ENCODE measurements at regions not wholly inside any gene's neighbourhood (a gene's known extent, or its start where the extent isn't known, plus 50 kb on each side); places are given as distances from the start of the nearest gene placed in this dataset.
"Not testable (repeated sequence)": the region's sequence is repeated elsewhere in the genome, so short reads cannot be mapped to it uniquely, and the experiment has no call there.

- no peak for DNase-seq (ENCODE audit: low read depth)
- TF ChIP-seq CTCF (conservative IDR thresholded peaks at IDR 0.05; ENCODE audit: low read depth, low read length), result no peak
- no peak overlapping the region for H3K4me3 ChIP-seq (ENCODE audit: low read depth, low read length)
Observed at GRCh38 chr20:1800180-1800579, 95.0 kb upstream of the SIRPA start.

GRCh38 chr20:1799746-1800145 is 95.5 kb upstream of the SIRPA start:
- not testable (repeated sequence) for H3K4me3 ChIP-seq (ENCODE audit: low read depth, low read length); DNase-seq (ENCODE audit: low read depth)

GRCh38 chr20:1798982-1799381 is 96.2 kb upstream of the SIRPA start:
- no peak for DNase-seq (ENCODE audit: low read depth)
- no peak for TF ChIP-seq CTCF (conservative IDR thresholded peaks at IDR 0.05; ENCODE audit: low read depth, low read length)
- no peak overlapping the region for H3K4me3 ChIP-seq (ENCODE audit: low read depth, low read length)

DNA sequence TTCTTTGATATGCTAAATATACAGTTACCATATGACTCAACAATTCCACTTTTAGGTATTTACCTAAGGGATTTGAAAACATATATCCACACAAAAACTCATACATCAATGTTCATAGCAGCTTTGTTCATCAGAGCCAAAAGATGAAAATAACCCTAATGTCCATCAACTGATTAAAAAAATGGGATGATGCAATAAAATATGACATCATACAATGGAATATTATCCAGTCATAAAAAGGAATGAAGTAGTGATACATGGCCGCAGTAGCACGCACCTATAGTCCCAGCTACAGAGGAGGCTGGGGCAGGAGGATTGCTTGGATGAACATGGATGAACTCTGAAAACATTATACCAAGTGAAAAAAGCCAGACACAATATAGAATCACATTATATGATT is 101.4 kb upstream of the SIRPA start:
- no peak for TF ChIP-seq CTCF (conservative IDR thresholded peaks at IDR 0.05; ENCODE audit: low read depth, low read length)
- no peak overlapping the region for H3K4me3 ChIP-seq (ENCODE audit: low read depth, low read length)
- DNase-seq (ENCODE audit: low read depth), result no peak

DNA sequence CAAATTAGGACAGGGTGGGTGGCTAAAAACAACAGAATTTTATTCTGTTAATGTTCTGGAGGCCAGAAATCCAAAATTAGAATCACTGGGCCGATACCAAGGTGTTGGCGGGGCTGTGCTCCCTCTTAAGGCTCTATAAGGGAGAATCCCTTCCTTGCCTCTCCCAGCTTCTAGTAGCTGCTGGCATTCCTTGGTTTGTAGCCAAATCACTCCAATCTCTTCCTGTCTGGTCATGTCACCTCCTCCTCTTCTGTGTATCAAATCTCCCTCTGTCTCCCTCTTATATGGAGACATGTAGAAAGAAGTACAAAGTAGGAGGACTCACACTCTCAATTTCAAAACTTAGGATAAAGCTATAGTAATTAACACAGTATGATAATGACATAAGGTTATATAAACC is 102.9 kb upstream of the SIRPA start:
- H3K4me3 ChIP-seq (ENCODE audit: low read depth, low read length), result no peak overlapping the region
- no peak for TF ChIP-seq CTCF (conservative IDR thresholded peaks at IDR 0.05; ENCODE audit: low read depth, low read length)
- no peak for DNase-seq (ENCODE audit: low read depth)

DNA sequence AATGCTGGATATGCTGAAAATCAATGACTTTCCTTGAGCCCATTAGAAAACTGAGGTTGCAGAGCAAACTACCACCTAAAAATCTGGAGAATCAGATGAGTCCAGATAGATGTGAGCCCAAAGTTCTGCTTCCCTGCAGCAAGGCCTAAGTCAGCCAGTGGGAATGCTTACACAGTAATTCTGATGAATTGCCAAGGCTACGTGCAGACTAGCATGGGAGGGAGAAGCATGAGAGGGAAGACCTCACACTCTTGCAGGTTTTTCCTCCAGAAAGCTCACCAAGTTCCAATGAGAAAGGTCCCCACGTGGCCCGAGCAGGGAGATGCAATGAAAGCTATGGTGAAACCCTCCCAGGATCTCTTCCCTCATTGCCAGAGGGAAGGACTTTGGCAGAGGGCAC is 104.8 kb upstream of the SIRPA start:
- H3K4me3 ChIP-seq (ENCODE audit: low read depth, low read length), result no peak overlapping the region
- no peak for TF ChIP-seq CTCF (conservative IDR thresholded peaks at IDR 0.05; ENCODE audit: low read depth, low read length)
- DNase-seq (ENCODE audit: low read depth), result no peak

DNA sequence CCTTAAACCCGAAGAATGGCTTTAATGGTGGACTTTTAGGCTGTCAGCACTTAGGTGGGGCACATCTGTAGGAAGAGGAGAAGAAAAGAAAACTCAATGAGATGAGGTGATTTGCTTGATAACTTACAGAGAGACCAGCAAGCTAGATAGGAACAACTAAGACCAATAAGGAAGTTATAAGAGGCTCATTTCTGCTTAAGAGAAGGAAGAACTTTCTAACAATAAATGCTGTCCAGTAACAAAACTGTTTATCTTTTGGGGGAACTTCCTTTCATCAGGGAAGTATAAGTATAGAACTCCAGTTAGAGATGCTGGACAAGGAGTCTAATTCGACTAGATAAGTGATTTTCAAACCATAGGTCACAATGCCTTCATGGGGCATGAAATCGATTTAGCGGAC is 107.2 kb upstream of the SIRPA start:
- no peak overlapping the region for H3K4me3 ChIP-seq (ENCODE audit: low read depth, low read length)
- DNase-seq (ENCODE audit: low read depth), result no peak
- no peak for TF ChIP-seq CTCF (conservative IDR thresholded peaks at IDR 0.05; ENCODE audit: low read depth, low read length)

DNA sequence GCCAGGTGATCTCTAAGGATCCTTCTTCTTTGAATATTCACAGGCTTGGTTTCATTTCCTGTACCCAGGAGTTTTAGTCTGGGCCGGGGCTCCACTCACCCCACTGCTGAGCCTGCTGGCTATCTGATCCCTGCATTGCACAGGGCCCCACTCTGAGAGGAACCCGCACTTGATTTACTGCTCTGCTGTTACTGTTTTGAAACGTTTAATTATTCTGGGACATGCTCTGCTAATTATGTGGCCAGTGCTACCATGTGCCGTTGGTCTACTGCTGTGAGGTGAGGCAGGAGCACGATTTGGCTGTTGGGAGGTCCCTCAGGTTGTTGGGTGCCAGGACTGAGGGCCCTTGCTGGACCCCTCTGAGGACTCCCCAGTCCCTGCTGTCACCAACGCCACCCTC is 108.7 kb upstream of the SIRPA start:
- no peak for DNase-seq (ENCODE audit: low read depth)
- no peak for TF ChIP-seq CTCF (conservative IDR thresholded peaks at IDR 0.05; ENCODE audit: low read depth, low read length)
- H3K4me3 ChIP-seq (ENCODE audit: low read depth, low read length), result no peak overlapping the region
